ENCODE measurements at regions not wholly inside any gene's neighbourhood (a gene's known extent, or its start where the extent isn't known, plus 50 kb on each side); places are given as distances from the start of the nearest gene placed in this dataset.

- no peak for FAIRE-seq
- Histone ChIP-seq H3K9me3 (ENCODE audit: insufficient read depth, low read depth, low read length) (no peaks in the 10 kb centered on the region), H3K4me1 (ENCODE audit: insufficient read depth, low read length) (no peaks in the 10 kb centered on the region), H3K4me3 (ENCODE audit: insufficient read depth, low read depth, low read length) (no peak overlapping the region), H3K27ac (ENCODE audit: low read depth, low read length) (no peak overlapping the region), H3K4me2 (ENCODE audit: low read length) (no peak overlapping the region), H4K20me1 (ENCODE audit: insufficient read depth, low read length) (no peaks in the 10 kb centered on the region), H3K27me3 (ENCODE audit: insufficient read depth, low read length) (no peaks in the 10 kb centered on the region), H3K36me3 (ENCODE audit: insufficient read depth, low read length) (no peaks in the 10 kb centered on the region), H2AFZ (ENCODE audit: low read depth, low read length) (no peak overlapping the region), H3K9ac (ENCODE audit: low read length) (no peak overlapping the region), H3K79me2 (ENCODE audit: insufficient read depth, low read length) (no peaks in the 10 kb centered on the region)
- Mint-ChIP-seq H3K4me3 (ENCODE audit: unreplicated experiment) (no peak overlapping the region), H3K36me3 (ENCODE audit: low read depth, unreplicated experiment) (no peaks in the 10 kb centered on the region), H3K27ac (ENCODE audit: unreplicated experiment) (no peak overlapping the region), H3K27me3 (ENCODE audit: low read depth, unreplicated experiment) (no peaks in the 10 kb centered on the region), H3K9me3 (ENCODE audit: unreplicated experiment) (no peaks in the 10 kb centered on the region), H3K4me1 (ENCODE audit: low read depth, unreplicated experiment) (peaks cover 11% of the 10 kb centered on the region)
- no peak for TF ChIP-seq CTCF (IDR thresholded peaks at IDR 0.05; ENCODE audit: insufficient read depth, low read depth, low read length)
- TF ChIP-seq EZH2 (IDR thresholded peaks at IDR 0.05; ENCODE audit: insufficient read depth, low read length), result no peak
- DNase-seq (ENCODE audit: low read depth), result no peak
Observed at GRCh38 chr12:90619943-90620342, 335.0 kb downstream of the CCER1 start.

- H3K27ac ChIP-seq (ENCODE audit: low read depth, low read length), result no peak overlapping the region
- no peaks in the 10 kb centered on the region for H3K4me1 ChIP-seq (ENCODE audit: insufficient read depth, low read length)
- TF ChIP-seq EZH2 (IDR thresholded peaks at IDR 0.05; ENCODE audit: insufficient read depth, low read length) (no peak), CTCF (IDR thresholded peaks at IDR 0.05; ENCODE audit: insufficient read depth, low read depth, low read length) (no peak)
- no peaks in the 10 kb centered on the region for H3K36me3 ChIP-seq (ENCODE audit: insufficient read depth, low read length)
- H3K4me3 Mint-ChIP-seq (ENCODE audit: unreplicated experiment), result no peak overlapping the region
- no peaks in the 10 kb centered on the region for H3K36me3 Mint-ChIP-seq (ENCODE audit: low read depth, unreplicated experiment)
- H3K27me3 Mint-ChIP-seq (ENCODE audit: low read depth, unreplicated experiment), result no peaks in the 10 kb centered on the region
- no peaks in the 10 kb centered on the region for H3K27me3 ChIP-seq (ENCODE audit: insufficient read depth, low read length)
- no peaks in the 10 kb centered on the region for H3K9me3 Mint-ChIP-seq (ENCODE audit: unreplicated experiment)
- H3K9me3 ChIP-seq (ENCODE audit: insufficient read depth, low read depth, low read length), result no peaks in the 10 kb centered on the region
- H3K9ac ChIP-seq (ENCODE audit: low read length), result no peak overlapping the region
- no peak overlapping the region for H3K4me3 ChIP-seq (ENCODE audit: insufficient read depth, low read depth, low read length)
- no peaks in the 10 kb centered on the region for H3K79me2 ChIP-seq (ENCODE audit: insufficient read depth, low read length)
- FAIRE-seq, result no peak
- no peak overlapping the region for H3K4me2 ChIP-seq (ENCODE audit: low read length)
- no peak for DNase-seq (ENCODE audit: low read depth)
- H3K4me1 Mint-ChIP-seq (ENCODE audit: low read depth, unreplicated experiment), result peaks cover 11% of the 10 kb centered on the region
- no peak overlapping the region for H2AFZ ChIP-seq (ENCODE audit: low read depth, low read length)
- H3K27ac Mint-ChIP-seq (ENCODE audit: unreplicated experiment), result no peak overlapping the region
- no peaks in the 10 kb centered on the region for H4K20me1 ChIP-seq (ENCODE audit: insufficient read depth, low read length)
Observed at GRCh38 chr12:90618586-90618985, 336.4 kb downstream of the CCER1 start.

GRCh38 chr12:90611891-90612290 is 343.1 kb downstream of the CCER1 start:
- no peak overlapping the region for H2AFZ ChIP-seq (ENCODE audit: low read depth, low read length)
- DNase-seq (ENCODE audit: low read depth) (no peak), FAIRE-seq (no peak)
- no peaks in the 10 kb centered on the region for H3K4me1 ChIP-seq (ENCODE audit: insufficient read depth, low read length)
- H3K4me3 ChIP-seq (ENCODE audit: insufficient read depth, low read depth, low read length), result no peak overlapping the region
- Mint-ChIP-seq H3K27ac (ENCODE audit: unreplicated experiment) (no peak overlapping the region), H3K36me3 (ENCODE audit: low read depth, unreplicated experiment) (no peaks in the 10 kb centered on the region), H3K4me1 (ENCODE audit: low read depth, unreplicated experiment) (no peaks in the 10 kb centered on the region), H3K27me3 (ENCODE audit: low read depth, unreplicated experiment) (no peaks in the 10 kb centered on the region), H3K4me3 (ENCODE audit: unreplicated experiment) (no peak overlapping the region), H3K9me3 (ENCODE audit: unreplicated experiment) (no peaks in the 10 kb centered on the region)
- no peak overlapping the region for H3K4me2 ChIP-seq (ENCODE audit: low read length)
- no peaks in the 10 kb centered on the region for H3K9me3 ChIP-seq (ENCODE audit: insufficient read depth, low read depth, low read length)
- no peak overlapping the region for H3K27ac ChIP-seq (ENCODE audit: low read depth, low read length)
- H3K9ac ChIP-seq (ENCODE audit: low read length), result no peak overlapping the region
- H3K79me2 ChIP-seq (ENCODE audit: insufficient read depth, low read length), result no peaks in the 10 kb centered on the region
- no peaks in the 10 kb centered on the region for H4K20me1 ChIP-seq (ENCODE audit: insufficient read depth, low read length)
- H3K27me3 ChIP-seq (ENCODE audit: insufficient read depth, low read length), result no peaks in the 10 kb centered on the region
- no peaks in the 10 kb centered on the region for H3K36me3 ChIP-seq (ENCODE audit: insufficient read depth, low read length)
- TF ChIP-seq EZH2 (IDR thresholded peaks at IDR 0.05; ENCODE audit: insufficient read depth, low read length) (no peak), CTCF (IDR thresholded peaks at IDR 0.05; ENCODE audit: insufficient read depth, low read depth, low read length) (no peak)
